Stimulated activated CD8-positive, alpha-beta memory T cell treated with anti-CD3 and anti-CD28 coated beads, Interleukin-15, amount 100 ng/mL, for 1 hour (primary cell): ENCODE measurements at regions not wholly inside any gene's neighbourhood (a gene's known extent, or its start where the extent isn't known, plus 50 kb on each side); places are given as distances from the start of the nearest gene placed in this dataset.

Source experiments
- DNase-seq: peaks from one replicate; pipeline ENCODE4 v3.0.0-alpha.2; 2020; ENCODE audit warnings: low read depth

DNA sequence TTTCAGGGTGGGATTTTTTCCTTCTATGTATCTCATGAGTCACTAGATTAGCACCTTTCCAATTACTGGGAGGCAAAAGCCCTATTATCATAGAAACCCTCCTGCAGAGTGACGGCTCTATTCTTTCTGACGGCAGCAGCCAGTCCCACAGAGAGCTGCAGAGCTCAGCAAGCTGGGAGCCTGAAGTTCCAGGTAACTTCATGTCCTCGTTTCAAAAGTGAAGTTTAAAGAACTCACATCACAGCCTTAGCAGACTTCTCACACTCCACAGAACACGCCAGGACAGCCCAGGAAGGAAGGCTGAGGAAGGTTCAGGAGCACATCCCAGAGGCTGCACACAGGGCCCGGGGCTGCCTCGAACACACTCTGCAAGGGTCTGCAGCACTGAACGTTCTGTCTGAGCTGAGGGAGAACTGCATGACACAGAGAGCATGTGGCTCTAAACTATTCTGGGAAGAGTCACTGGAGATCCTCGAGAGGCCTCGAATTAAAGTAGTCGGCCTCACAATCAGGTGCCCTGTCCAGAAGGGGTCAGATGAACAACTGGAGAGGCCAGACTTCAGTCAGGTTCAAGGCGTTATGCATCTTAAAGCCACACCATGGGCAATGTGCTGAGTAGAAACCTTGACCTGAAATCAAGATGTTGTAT lies 104.2 kb upstream of the DRD2 start:
- DNase-seq: no peak

DNA sequence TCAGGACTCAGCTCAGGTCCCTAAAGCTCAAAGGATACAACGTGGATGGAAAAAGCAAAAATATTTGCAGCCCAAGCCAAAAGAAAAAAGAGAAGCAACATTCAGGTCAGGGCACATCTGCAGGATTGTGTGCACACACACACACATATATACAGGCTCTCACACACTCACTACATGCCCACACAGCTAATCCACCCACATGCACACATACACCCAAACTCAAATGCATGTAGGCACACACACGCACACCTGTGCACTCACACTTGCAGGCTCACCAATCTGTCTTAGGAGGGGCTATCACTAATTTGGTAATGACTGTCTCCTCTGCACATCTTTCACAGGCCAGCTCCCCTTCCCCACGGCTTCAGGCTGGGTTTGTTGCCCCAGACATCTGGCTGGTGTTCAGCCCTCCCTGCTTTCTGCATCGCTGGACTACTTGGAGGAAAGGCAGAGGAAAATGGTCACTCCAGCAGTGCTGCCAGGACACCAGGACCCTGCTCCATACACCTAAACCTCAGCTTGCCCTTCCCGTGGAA lies 103.6 kb upstream of the DRD2 start:
- DNase-seq: no peak

DNA sequence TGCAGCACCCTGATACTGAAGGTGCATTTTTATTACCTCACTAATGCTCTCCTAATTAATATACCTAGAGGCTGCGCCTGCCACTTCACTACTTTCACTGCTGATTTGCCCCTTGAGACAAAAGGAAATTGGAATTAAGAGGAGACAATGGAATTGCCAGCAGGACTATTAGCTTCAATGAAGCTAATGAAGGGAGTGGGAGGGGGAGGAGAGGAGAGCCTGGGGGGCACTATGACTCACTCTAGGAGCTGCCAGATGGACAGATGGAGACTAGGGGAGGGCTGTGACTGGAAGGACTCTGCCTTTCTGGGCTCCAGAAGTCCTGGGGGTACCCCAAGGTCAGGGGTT lies 102.8 kb upstream of the DRD2 start:
- no peak for DNase-seq

DNA sequence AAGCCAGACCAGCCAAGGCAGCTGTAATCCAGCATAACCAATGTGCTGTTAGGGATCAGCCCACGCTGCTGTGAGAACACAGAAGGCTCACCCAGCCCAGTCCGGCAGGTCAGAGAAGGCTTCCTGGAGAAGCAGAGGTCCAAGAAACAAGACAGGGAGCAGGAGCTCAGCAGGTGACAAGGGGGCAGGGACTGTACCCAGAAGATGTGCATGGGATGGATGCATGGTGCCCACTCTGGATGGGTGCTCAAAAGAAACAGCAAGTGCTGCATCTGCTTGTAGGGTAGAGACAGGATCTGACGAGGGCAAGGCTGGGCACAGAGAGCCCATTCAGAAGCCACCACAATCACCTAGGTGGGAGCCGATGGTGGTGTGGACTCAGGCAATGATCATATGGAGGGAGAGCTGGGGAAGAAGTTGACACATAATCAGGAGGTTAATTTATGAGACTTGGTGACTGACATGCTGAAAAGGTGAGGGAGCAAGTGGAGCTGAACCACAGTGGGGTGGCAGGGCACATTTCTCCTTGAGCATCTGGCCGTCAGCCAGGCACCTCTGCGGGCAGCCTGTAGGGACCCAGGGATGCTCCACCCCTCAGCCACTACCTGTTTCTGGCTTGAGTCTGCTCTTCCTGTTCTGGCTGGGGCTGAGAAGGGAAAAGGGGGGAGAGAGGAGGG lies 102.3 kb upstream of the DRD2 start:
- DNase-seq: no peak

DNA sequence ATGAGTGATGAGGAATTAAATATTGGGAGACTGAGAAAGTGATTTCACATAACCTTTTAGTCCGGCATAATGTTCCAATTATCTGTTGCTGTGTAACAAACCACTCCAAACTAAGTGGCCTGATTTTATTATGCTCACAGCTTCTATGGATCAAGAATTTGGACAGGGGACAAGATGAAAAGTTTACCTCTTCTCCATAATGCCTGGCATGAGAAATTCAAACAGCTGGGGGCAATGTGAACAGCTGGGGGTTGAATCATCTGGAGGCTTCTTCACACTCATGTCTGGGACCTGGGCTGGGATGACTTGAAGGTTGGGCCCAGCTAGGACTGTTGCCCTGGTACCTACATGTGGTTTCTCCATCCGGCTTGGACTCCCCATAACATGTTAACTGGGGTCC lies 99.4 kb upstream of the DRD2 start:
- DNase-seq: no peak

DNA sequence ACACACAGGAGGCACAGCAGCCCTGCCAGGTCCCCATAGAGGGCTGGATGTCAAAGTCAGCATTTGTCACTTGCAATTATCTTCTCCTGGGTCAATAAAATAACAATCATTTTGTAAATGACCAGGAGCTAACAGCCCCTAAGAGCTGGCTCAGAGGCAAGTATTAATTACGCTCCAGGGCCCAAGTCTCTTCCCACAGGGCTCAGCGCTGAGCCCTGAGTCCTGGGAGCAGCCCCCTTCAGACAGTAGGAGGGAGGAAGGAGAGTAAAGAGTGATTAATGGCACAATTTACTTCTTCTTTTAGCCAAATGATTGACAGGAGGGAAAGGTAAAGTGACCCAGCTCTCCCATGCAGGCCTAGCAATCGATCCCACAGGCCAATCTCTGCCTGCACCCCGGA lies 99.0 kb upstream of the DRD2 start:
- no peak for DNase-seq

DNA sequence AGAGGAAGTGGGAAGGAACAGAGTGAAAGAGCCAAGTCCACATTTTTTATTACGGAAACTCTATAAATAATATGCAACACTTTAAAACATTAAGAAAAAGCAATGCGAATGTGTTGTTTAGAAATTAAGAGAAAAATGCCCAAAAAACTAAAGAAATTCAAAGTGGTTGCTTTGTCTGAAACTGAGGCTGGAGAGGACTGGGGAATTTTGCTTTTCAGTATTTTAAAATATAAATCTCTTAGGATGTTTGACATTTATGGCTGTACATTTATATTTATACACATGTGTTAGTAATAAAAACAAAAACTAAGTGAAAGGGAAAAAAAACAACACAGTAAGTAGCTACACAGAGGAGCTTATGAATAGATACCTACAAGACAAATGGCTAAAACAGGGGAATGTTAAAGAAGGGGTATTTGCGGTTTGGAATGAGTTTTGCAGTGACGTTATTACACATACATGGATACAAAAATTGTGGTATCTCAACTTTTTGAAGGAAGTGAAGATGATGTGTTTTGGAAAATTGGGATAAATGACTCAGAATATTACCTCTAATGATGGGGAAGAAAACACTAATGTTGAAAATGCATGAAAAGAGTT lies 97.0 kb upstream of the DRD2 start:
- no peak for DNase-seq

DNA sequence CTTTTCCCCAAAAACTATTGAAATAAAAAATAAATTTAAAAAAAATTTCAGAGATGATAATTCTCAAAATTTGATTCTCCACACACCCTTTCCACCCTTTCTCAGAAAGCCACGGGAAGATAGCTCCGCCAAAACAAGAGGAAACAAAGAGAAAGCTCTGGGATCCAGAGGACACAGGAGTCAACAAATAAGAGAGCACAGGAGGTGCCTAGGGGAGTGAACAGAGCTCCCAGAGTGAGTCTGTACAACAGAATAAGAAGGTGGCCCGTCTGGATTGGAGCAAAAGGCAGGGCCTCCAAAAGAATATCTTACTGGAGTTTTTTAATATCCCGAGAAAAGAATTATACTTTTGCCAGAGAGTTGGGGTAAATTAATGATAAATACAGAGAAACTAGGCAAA lies 96.3 kb upstream of the DRD2 start:
- DNase-seq: no peak

DNA sequence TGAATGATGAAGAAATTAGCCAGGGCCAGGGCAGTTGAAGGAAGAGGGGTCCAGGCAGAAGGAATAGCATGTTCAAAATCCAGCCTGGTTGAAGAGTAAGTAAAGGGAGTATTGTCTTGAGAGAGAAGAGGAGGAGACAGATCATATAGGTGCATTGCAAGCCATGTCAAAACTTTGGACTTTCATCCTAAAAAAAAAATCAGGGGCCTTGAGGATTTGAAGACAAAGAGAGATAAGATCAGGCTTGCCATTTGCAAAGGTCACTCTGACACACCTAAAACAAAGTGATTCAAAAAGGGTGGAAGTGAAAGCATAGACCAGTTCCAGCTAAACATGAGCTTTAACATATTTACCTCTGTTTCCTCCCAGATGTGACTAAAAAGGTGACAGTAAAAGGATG lies 95.7 kb upstream of the DRD2 start:
- DNase-seq: no peak

DNA sequence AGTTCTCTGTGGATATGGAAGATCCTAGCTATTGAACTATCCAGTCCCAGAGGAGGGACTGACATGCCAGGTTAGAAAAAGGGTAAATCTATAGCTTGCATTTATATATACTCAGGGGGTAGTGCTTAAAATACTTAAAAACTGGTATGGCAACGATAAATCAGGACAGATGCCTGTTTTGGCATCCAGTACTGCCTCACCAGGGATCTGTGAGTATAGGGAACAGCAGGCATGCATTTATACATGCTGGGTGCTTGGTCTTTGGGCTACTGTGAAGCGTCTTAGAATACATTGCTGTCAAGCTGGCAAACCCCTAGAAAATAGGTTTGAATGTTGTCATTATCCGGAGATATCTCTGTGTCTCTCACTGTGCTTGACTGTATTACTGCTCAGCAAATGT lies 94.2 kb upstream of the DRD2 start:
- no peak for DNase-seq

DNA sequence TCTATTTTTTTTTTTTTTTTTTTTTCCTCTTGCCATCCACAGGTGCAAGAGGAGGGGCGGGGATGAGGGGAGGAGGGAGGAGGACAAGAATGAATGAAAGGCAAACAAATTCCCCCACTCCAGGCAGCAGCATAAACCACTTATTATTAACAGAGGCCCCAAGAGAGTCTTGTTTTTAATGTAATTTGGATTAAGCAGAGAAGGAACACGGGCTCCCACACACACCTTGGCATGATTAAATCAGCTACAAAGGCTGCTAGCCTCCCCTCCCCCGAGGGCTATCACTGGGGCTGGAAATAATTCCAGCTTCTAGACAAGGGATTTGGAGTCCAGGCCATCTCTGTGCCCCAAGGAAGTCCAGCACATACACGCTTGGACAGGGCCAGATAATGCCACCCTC lies 93.4 kb upstream of the DRD2 start:
- DNase-seq: no peak

DNA sequence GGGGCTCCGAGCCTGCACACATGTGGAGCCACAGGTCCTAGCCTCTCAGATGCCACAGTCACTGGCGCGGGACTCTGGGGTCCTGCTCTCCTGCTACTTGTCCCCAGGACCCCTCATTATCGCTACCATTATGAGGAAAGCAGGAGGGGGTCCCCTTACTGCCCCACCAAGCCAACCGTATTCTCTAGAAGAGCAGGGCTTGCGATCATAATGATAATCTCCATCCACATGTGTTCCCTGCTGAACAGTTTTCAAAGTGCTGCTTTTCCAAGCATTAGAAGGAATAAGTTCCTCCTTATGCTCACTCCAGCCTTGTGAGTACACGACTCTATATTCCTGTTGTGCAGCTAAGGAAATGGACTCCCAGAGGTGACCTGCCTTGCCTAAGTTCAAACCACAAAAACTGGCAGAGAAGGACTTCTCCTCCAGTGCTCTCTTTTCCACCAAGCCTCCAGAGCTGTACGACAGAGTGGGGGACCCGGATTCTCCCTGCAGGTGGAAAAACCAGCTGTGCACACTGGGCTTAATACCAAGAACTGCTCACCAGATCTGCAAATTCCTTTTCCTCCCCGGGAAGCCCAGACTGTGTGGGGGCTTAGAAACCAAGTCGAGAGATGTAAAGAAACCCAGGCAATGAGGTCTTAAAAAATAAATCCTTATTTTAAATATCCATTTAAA lies 92.8 kb upstream of the DRD2 start:
- no peak for DNase-seq

DNA sequence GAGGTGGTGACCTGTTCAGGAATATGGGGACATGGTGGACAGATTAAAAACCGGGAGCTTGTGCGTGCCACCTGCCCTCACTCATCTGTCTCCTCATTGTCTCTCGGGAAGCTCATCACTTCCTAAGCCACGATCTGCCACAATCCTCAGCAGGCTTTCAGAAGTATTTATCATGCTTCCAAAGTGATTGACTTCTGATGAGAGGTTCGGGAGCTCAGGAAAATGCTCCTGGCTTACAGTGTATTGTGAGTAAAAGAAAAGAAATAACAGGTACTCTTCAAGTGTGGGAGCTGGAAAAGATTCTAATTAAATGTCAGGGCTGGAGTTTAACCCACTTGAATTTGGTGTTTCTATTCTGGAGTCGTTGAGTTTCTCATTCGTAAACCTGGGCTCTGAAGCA lies 91.9 kb upstream of the DRD2 start:
- no peak for DNase-seq

DNA sequence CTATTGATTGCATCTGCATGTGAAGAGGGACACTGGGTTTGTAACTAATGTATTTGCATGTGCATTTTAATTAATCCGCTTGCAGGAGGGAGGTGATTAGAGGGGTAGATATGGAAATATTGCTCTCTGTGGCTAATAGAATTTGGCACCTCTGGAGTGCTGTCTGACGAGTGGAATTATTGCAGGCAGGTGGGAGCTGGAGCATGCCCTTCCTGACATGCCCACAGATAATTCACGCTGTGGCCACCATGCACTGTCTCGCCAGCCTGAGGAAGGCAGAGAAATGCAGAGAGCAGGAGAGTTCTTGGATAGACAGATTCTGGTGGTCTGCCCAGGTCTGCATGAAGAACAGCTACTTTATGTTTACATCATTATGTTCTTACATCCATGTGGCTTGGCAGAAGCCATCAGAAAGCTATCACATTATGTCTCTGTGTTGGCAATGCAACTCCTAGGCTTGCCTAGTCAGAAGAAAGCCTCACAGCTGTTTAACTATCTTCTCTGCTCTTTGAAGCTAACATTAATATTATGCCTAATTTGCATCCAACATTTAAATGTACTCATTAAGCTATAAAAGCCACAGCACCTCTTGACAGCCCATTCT lies 89.4 kb upstream of the DRD2 start:
- DNase-seq: no peak

DNA sequence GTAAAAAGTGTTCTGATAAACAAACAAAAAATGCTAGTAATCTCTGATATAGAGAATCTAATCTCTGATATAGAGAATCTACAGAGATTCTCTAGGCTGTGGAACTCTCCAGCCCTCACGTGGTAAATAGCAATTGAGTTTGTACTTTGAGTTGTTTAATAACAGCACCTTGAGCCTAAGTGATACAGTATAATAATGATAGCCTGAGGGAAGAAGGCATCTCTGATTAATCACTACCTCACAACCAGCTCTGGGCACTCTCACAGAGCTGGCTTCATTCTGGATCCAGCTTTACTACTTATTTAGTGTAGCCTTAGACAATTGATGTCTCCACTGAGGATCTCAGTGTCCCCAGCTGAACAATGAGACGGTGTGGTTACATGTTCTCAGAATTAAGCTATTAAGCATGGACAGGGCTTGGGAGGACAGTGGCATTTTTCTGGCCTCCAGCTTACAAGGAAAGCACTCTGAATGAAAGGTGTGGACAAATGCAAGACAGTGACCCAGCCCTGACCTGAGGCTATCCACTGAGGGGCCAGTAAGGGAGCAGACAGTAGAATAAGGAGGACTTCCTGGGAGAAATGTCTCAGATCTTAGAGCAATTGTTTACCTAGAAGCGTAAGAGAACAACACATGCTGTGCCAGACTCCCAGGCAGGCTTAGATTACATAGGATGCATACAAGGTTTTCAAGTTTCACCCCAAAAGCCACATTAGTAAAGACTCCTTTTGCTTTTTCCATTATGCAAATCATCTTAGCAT lies 88.7 kb upstream of the DRD2 start:
- DNase-seq: no peak

DNA sequence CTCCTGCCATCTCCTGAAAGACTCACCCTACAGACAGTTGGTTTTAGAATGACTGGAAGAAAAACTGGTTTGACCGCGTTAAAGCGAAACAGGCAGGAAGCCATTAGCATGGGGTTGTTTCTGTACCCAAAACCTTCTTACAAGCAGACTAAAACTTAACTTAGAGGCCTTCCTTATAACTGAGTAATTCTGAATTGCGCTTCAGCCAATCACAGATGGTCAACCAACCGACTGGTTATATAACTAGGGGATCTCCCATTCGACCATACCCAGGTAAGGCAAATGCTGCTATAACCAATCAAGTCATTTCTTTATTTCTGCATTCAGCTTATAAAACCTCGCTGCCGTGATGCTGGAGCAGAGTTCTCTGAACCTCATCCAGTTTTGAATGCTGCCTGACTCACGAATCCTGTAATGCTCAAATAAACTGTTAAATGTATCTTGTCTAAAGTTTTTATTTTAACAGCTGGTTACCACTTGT lies 87.8 kb upstream of the DRD2 start:
- no peak for DNase-seq

DNA sequence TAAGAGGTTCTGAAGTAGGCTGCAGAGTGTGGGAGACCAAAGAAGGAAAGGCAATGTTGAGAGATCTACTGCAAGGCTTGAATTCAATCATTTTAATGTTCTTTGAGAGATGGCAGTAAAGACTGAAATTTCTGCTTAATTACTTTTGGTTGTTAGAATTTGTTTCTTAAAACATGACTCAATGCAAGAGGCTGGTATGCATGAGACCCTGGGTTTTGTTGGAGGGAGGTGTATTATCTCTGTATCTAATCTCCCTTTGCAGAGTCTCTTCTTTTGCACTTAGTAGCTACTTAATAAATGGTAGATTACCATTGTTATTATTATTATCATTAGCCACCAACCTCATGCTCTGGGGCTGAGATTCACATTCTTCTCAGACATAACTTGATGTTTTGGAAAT lies 87.4 kb upstream of the DRD2 start:
- no peak for DNase-seq

DNA sequence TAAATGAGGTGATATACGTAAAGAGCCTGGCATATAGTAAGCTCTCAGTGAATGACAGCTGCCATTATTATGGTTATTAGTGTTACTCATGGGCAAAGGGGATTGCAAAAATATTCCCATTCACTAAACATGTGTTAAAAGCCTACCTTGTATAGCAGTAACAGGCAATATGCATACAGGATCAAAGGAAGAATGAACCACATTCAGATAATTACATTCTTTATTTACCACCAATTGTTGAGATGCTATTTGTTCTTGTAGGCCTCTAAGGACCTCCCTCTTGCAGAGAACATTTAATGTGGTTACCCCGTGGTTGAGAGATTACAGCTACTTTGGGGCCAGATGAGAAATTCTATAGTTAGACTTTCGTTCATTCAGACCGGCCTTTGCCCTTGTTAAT lies 82.7 kb upstream of the DRD2 start:
- no peak for DNase-seq

DNA sequence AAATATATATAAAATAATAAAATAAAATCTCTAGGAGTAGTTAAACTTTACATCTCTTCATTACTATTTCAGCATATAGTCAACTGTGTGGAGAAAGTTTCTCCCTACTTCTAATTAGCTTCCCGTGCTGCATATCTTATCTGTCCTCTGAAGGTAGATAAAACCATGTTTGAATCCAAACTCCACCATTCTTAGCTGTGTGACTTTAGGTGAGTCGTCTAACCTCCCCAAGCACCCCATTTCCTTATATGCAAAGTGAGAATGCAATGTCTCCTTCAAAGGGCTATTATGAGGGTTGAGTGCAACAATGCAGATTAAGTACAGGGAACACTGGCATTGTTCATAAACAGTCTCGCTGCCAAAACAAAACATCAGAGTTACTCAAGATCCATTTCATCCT lies 80.8 kb upstream of the DRD2 start:
- no peak for DNase-seq

DNA sequence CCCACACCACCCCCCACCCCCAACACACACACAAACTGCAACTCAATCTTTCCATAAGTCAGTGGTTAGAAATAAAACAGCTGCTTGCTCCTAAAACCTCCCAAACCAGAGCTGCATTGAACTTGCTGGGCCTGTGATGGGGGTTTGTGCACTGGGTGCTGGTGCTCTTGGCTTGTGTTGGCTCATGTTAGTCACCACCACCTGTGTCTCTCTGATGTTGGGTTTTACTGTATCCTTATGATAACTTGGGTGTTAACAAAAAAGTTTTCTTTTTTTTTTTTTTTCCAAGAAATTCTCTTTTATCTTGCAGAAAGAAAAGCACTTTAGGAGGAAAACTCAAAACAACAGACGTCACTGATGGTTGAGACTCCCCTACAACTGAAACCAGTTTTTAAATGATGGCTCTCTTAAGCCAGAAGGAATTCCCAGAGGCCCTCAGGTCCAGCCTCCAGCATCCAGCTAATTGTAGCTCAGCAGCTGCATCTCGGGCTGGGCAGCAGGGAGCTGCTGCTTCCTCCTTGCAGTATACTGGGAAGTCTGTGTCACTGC lies 79.9 kb upstream of the DRD2 start:
- DNase-seq: no peak

DNA sequence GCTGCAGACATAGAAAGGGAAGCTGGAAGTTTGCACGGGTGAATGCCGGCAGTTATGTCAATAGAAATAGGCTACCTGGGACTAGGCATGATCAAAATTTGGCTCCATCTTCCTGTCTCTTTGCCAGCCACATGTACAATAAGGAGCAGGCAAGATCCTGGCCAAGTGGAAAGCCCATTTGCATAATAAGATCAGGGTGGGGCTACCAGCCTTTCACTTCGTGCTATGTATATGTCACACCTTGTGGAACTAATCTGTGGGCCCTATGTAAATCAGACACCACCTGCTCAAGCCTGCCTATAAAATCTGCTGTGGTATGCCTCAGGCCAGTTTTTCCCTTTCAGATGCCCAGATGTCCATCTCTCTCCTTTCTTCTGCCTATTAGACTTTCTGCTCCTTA lies 79.3 kb upstream of the DRD2 start:
- no peak for DNase-seq

DNA sequence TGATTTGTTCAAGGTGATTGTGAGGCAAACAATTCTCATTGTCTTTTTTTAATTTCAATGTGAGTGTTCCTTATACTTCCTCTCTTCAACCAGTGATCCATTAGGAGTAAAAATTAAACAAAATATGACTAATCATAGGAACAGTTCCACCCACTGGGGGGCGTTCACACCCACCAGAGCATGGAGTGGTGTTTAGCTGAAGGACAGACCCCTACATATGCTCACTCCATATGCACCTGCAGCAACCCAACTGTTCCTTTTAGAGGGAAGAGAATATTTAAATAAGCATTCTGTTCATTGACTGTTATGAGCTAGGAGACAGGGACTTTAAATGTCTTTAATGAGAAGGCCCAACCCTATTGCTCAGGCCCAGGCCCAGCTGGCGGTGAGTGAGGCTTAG lies 78.7 kb upstream of the DRD2 start:
- no peak for DNase-seq
